ENCODE measurements at regions not wholly inside any gene's neighbourhood (a gene's known extent, or its start where the extent isn't known, plus 50 kb on each side); places are given as distances from the start of the nearest gene placed in this dataset.

DNA sequence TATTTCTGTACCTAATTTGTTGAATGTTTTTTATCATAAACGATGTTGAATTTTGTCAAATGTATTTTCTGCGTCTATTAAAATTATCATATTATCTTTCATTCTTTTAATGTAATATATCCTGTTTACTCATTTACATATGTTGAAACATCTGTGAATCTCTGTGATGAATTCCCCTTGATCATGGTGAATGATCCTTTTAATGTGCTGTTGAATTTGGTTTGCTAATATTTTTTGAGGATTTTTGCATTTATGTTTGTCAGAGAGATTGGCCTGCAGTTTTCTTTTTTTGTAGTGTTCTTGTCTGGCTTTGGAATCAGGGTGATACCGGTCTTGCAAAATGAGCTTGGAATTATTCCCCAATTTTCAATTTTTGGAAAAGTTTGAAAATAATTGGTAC lies 569.3 kb upstream of the CCDC179 start:
- Histone ChIP-seq H3K9me3 (ENCODE audit: control insufficient read depth, insufficient read depth, low read length) (no peaks in the 10 kb centered on the region), H3K9me2 (replicated peaks; ENCODE audit: control insufficient read depth, low read length) (no peaks in the 10 kb centered on the region), H3K4me3 (ENCODE audit: low read length) (no peak overlapping the region), H3F3A (ENCODE audit: control insufficient read depth, insufficient read depth) (no peaks in the 10 kb centered on the region), H3K27me3 (ENCODE audit: control insufficient read depth, low read length) (no peaks in the 10 kb centered on the region), H4K20me1 (ENCODE audit: control insufficient read depth, insufficient read depth, low read depth, low read length) (no peaks in the 10 kb centered on the region), H3K79me2 (ENCODE audit: control insufficient read depth, low read length) (no peaks in the 10 kb centered on the region), H3K4me2 (ENCODE audit: low read length) (no peak overlapping the region), H3K4me1 (ENCODE audit: control insufficient read depth, low read length) (no peaks in the 10 kb centered on the region), H3K36me3 (ENCODE audit: control insufficient read depth, low read length) (no peaks in the 10 kb centered on the region), H3K27ac (ENCODE audit: low read depth, low read length) (no peak overlapping the region)
- TF ChIP-seq, protein P1, sequence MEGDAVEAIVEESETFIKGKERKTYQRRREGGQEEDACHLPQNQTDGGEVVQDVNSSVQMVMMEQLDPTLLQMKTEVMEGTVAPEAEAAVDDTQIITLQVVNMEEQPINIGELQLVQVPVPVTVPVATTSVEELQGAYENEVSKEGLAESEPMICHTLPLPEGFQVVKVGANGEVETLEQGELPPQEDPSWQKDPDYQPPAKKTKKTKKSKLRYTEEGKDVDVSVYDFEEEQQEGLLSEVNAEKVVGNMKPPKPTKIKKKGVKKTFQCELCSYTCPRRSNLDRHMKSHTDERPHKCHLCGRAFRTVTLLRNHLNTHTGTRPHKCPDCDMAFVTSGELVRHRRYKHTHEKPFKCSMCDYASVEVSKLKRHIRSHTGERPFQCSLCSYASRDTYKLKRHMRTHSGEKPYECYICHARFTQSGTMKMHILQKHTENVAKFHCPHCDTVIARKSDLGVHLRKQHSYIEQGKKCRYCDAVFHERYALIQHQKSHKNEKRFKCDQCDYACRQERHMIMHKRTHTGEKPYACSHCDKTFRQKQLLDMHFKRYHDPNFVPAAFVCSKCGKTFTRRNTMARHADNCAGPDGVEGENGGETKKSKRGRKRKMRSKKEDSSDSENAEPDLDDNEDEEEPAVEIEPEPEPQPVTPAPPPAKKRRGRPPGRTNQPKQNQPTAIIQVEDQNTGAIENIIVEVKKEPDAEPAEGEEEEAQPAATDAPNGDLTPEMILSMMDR (IDR thresholded peaks at IDR 0.05; ENCODE audit: low read depth, low read length, poor library complexity, severe bottlenecking), result no peak
- no peak for TF ChIP-seq EZH2phosphoT487 (IDR thresholded peaks at IDR 0.05; ENCODE audit: borderline replicate concordance, low read length)

DNA sequence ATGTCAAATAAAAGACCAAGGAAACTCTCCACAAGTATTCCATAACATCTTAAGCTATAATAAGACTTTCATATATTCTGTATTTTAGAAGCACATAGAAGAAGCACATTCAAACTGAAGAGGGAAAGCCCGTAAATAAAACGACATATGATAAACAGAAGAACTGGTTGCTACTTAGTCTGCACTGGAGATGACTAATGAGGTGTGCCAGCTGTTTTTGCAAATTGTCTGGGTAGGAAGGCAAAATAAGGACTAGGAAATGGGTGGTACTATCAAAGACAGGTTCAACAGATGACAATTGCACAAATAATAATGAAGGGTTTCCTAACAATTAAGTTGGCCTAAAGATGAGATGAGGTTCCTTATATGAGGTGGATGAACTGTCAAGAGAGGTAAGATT lies 593.2 kb upstream of the CCDC179 start:
- H4K20me1 ChIP-seq (ENCODE audit: control insufficient read depth, insufficient read depth, low read depth, low read length), result no peaks in the 10 kb centered on the region
- no peak for TF ChIP-seq EZH2phosphoT487 (IDR thresholded peaks at IDR 0.05; ENCODE audit: borderline replicate concordance, low read length)
- TF ChIP-seq, protein P1 (IDR thresholded peaks at IDR 0.05; ENCODE audit: low read depth, low read length, poor library complexity, severe bottlenecking), result no peak
- no peaks in the 10 kb centered on the region for H3K9me2 ChIP-seq (replicated peaks; ENCODE audit: control insufficient read depth, low read length)
- H3K27me3 ChIP-seq (ENCODE audit: control insufficient read depth, low read length), result no peaks in the 10 kb centered on the region
- H3K4me3 ChIP-seq (ENCODE audit: low read length), result no peak overlapping the region
- H3K4me1 ChIP-seq (ENCODE audit: control insufficient read depth, low read length), result no peaks in the 10 kb centered on the region
- H3F3A ChIP-seq (ENCODE audit: control insufficient read depth, insufficient read depth), result no peaks in the 10 kb centered on the region
- H3K79me2 ChIP-seq (ENCODE audit: control insufficient read depth, low read length), result no peaks in the 10 kb centered on the region
- no peak overlapping the region for H3K27ac ChIP-seq (ENCODE audit: low read depth, low read length)
- H3K4me2 ChIP-seq (ENCODE audit: low read length), result no peak overlapping the region
- H3K36me3 ChIP-seq (ENCODE audit: control insufficient read depth, low read length), result no peaks in the 10 kb centered on the region
- H3K9me3 ChIP-seq (ENCODE audit: control insufficient read depth, insufficient read depth, low read length), result no peaks in the 10 kb centered on the region

DNA sequence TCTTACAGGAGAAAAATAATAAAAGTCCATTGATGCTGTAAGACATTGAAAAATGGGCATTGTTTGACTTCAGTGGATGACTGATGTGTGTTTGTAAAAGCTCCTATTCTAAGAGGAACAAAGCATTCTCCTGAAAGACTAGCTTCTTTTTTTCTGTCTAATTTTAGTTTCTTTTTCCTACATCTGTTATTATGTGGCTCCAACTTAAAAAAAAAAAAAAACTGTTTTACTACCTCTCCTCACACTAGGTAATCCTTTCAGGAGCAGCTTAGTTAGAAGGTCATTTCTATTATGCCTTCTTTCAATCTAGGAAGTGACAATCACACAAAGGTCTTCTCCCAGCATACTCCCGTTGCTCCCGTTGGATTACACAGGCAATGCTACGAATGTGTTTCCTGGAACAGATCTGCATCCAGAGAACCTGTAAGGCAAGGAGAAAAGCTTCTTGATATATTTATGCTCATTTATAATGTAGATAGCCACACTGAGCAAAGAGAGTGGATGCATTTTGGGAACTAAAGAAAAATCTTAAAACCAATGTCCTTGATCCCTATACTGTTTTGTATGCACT lies 595.1 kb upstream of the CCDC179 start:
- no peak for TF ChIP-seq EZH2phosphoT487 (IDR thresholded peaks at IDR 0.05; ENCODE audit: borderline replicate concordance, low read length)
- TF ChIP-seq, protein P1 (IDR thresholded peaks at IDR 0.05; ENCODE audit: low read depth, low read length, poor library complexity, severe bottlenecking), result no peak
- Histone ChIP-seq H3K4me3 (ENCODE audit: low read length) (no peak overlapping the region), H4K20me1 (ENCODE audit: control insufficient read depth, insufficient read depth, low read depth, low read length) (no peaks in the 10 kb centered on the region), H3K79me2 (ENCODE audit: control insufficient read depth, low read length) (no peaks in the 10 kb centered on the region), H3K36me3 (ENCODE audit: control insufficient read depth, low read length) (no peaks in the 10 kb centered on the region), H3K9me3 (ENCODE audit: control insufficient read depth, insufficient read depth, low read length) (no peaks in the 10 kb centered on the region), H3K27ac (ENCODE audit: low read depth, low read length) (no peak overlapping the region), H3K9me2 (replicated peaks; ENCODE audit: control insufficient read depth, low read length) (no peaks in the 10 kb centered on the region), H3K27me3 (ENCODE audit: control insufficient read depth, low read length) (no peaks in the 10 kb centered on the region), H3K4me2 (ENCODE audit: low read length) (no peak overlapping the region), H3F3A (ENCODE audit: control insufficient read depth, insufficient read depth) (no peaks in the 10 kb centered on the region), H3K4me1 (ENCODE audit: control insufficient read depth, low read length) (no peaks in the 10 kb centered on the region)

Data from DOHH2 (cell line).